ENCODE measurements at regions not wholly inside any gene's neighbourhood (a gene's known extent, or its start where the extent isn't known, plus 50 kb on each side); places are given as distances from the start of the nearest gene placed in this dataset.

DNA sequence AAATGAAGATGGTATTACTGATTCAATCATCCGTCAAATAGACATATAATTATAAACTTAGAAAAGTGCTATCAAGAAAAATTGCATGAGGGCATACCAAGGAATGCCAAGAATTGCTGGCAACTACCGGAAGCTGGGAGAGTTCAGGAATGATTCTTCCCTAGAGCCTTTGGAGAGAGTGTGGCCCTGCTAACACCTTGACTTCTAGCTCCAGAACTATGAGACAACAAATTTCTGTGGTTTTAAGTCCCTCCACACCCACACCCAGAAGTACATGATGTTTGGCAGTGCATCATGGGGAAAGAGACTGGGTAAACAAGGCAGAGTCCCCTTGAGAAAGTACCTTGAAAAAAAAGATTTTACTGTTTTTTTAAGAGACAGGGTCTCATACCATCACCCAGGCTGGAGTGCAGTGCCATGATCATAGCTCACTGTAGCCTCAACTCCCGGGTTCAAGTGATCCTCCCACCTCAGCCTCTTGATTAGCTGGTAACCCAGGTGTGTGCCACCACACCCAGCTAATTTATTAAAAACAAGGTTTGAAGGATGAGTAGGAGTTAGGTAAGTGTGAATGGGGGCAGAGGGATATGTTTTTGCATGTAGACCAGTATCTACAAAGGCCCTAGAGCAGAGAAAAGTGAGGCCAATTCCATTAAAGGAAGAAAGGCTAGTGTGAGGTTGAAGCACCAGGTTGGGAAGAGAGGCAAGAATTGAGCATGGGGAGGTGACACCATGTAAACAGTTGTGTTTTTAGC is 53.1 kb downstream of the GSX2 start:
- no peak for DNase-seq
- peaks cover 4% of the 10 kb centered on the region for H3K27me3 ChIP-seq (ENCODE audit: insufficient read depth, low read length, poor library complexity, severe bottlenecking)
- no peaks in the 10 kb centered on the region for H3K36me3 ChIP-seq (ENCODE audit: insufficient read depth, low read length)
- peaks cover 0 to 5% (median under 1%) of the 10 kb centered on the region in 5 donors for H3K9me3 Mint-ChIP-seq
- peaks cover 1 to 48% of the 10 kb centered on the region in 2 donors for H3K27me3 Mint-ChIP-seq
- no peak overlapping the region for H3K27ac Mint-ChIP-seq
- H3K36me3 Mint-ChIP-seq = peaks cover 0 to 4% (median 0%) of the 10 kb centered on the region in 3 donors
- H3K4me3 Mint-ChIP-seq = no peak overlapping the region
- ChIA-PET CTCF (no interaction called here), POLR2A (no interaction called here)
- no peak overlapping the region for H3K4me3 ChIP-seq (ENCODE audit: low read length)
- H3K9me3 ChIP-seq (ENCODE audit: low read length) = no peaks in the 10 kb centered on the region
- peaks cover 0 to 3% (median 0%) of the 10 kb centered on the region in 3 donors for H3K4me1 Mint-ChIP-seq
- no peak overlapping the region for H3K27ac ChIP-seq (ENCODE audit: low read depth, low read length)
- no peaks in the 10 kb centered on the region for H3K4me1 ChIP-seq (ENCODE audit: insufficient read depth, low read length)

GRCh38 chr4:54155936-54156335 is 56.0 kb downstream of the GSX2 start:
- Histone ChIP-seq H3K27ac (ENCODE audit: low read depth, low read length) (no peak overlapping the region), H3K36me3 (ENCODE audit: insufficient read depth, low read length) (no peaks in the 10 kb centered on the region), H3K4me1 (ENCODE audit: insufficient read depth, low read length) (no peaks in the 10 kb centered on the region), H3K27me3 (ENCODE audit: insufficient read depth, low read length, poor library complexity, severe bottlenecking) (no peaks in the 10 kb centered on the region), H3K9me3 (ENCODE audit: low read length) (no peaks in the 10 kb centered on the region), H3K4me3 (ENCODE audit: low read length) (no peak overlapping the region)
- H3K36me3 Mint-ChIP-seq = peaks cover 0 to 4% (median 0%) of the 10 kb centered on the region in 3 donors
- ChIA-PET CTCF (no interaction called here), POLR2A (no interaction called here)
- peaks cover 5 to 26% of the 10 kb centered on the region in 2 donors for H3K27me3 Mint-ChIP-seq
- H3K4me3 Mint-ChIP-seq = no peak overlapping the region
- H3K9me3 Mint-ChIP-seq = peaks cover 2 to 9% (median 4%) of the 10 kb centered on the region in 5 donors
- DNase-seq = no peak
- no peak overlapping the region for H3K27ac Mint-ChIP-seq
- no peaks in the 10 kb centered on the region for H3K4me1 Mint-ChIP-seq

DNA sequence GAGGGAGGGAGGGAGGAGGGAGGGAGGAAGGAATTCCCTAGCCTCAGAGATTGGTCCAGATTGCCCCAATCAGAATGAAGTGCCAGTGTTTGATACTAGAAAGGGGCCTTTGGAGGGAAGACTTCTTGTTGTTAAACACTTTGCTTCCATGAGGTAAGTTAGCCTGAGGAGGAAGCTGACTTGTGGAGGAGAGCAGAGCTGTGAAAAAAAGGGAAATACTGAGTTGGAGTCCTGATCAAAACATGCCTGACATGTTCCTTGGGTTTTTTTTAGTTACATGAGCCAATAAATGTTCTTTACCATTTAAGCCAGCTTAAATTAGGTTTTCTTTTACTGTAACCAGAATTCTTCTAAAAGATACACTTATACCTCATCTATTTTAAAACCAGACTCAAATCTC is 57.6 kb downstream of the GSX2 start:
- Mint-ChIP-seq H3K4me1 (no peaks in the 10 kb centered on the region), H3K27ac (no peak overlapping the region), H3K4me3 (no peak overlapping the region), H3K36me3 (peaks cover 0 to 4% (median 0%) of the 10 kb centered on the region in 3 donors), H3K27me3 (peaks cover 5 to 9% of the 10 kb centered on the region in 2 donors), H3K9me3 (peaks cover 3 to 13% (median 6%) of the 10 kb centered on the region in 5 donors)
- CTCF ChIA-PET = no interaction called here
- H3K4me1 ChIP-seq (ENCODE audit: insufficient read depth, low read length) = no peaks in the 10 kb centered on the region
- POLR2A ChIA-PET = no interaction called here
- H3K27me3 ChIP-seq (ENCODE audit: insufficient read depth, low read length, poor library complexity, severe bottlenecking) = no peaks in the 10 kb centered on the region
- H3K27ac ChIP-seq (ENCODE audit: low read depth, low read length) = no peak overlapping the region
- no peak for DNase-seq
- H3K4me3 ChIP-seq (ENCODE audit: low read length) = no peak overlapping the region
- H3K9me3 ChIP-seq (ENCODE audit: low read length) = no peaks in the 10 kb centered on the region
- H3K36me3 ChIP-seq (ENCODE audit: insufficient read depth, low read length) = no peaks in the 10 kb centered on the region

- H3K4me3 Mint-ChIP-seq = no peak overlapping the region
- H3K36me3 Mint-ChIP-seq = peaks cover 0 to 4% (median 0%) of the 10 kb centered on the region in 3 donors
- peaks cover 6 to 14% of the 10 kb centered on the region in 2 donors for H3K27me3 Mint-ChIP-seq
- no peaks in the 10 kb centered on the region for H3K4me1 ChIP-seq (ENCODE audit: insufficient read depth, low read length)
- H3K27ac Mint-ChIP-seq = no peak overlapping the region
- DNase-seq = no peak
- H3K4me3 ChIP-seq (ENCODE audit: low read length) = no peak overlapping the region
- no peaks in the 10 kb centered on the region for H3K9me3 ChIP-seq (ENCODE audit: low read length)
- H3K4me1 Mint-ChIP-seq = no peaks in the 10 kb centered on the region
- ChIA-PET CTCF (no interaction called here), POLR2A (no interaction called here)
- no peaks in the 10 kb centered on the region for H3K36me3 ChIP-seq (ENCODE audit: insufficient read depth, low read length)
- peaks cover 3 to 13% (median 6%) of the 10 kb centered on the region in 5 donors for H3K9me3 Mint-ChIP-seq
- H3K27me3 ChIP-seq (ENCODE audit: insufficient read depth, low read length, poor library complexity, severe bottlenecking) = no peaks in the 10 kb centered on the region
- no peak overlapping the region for H3K27ac ChIP-seq (ENCODE audit: low read depth, low read length)
Observed at GRCh38 chr4:54159543-54159942, 59.6 kb downstream of the GSX2 start.

DNA sequence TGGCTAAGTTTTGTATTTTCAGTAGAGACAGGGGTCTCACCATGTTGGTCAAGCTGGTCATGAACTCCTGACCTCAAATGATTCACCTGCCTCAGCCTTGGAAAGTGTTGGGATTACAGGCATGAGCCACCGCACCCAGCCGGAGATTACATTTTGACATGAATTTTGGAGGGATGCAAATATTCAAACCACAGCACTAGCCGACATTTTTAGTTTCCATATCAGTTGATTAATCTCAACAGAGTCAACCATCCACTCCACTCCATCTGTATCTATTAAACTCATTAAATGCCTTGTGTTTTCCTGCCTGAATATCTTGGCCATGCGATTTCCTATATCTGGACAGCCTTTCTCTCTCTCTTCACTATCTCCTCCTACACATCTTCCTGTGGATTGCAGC is 64.1 kb upstream of the PDGFRA start:
- Histone ChIP-seq H3K9me3 (ENCODE audit: low read length) (no peaks in the 10 kb centered on the region), H3K27ac (ENCODE audit: low read depth, low read length) (no peak overlapping the region), H3K27me3 (ENCODE audit: insufficient read depth, low read length, poor library complexity, severe bottlenecking) (no peaks in the 10 kb centered on the region), H3K4me3 (ENCODE audit: low read length) (no peak overlapping the region), H3K4me1 (ENCODE audit: insufficient read depth, low read length) (no peaks in the 10 kb centered on the region), H3K36me3 (ENCODE audit: insufficient read depth, low read length) (no peaks in the 10 kb centered on the region)
- Mint-ChIP-seq H3K27me3 (peaks cover 10 to 24% of the 10 kb centered on the region in 2 donors), H3K9me3 (peaks cover 0 to 9% (median 3%) of the 10 kb centered on the region in 5 donors), H3K36me3 (no peaks in the 10 kb centered on the region), H3K27ac (no peak overlapping the region), H3K4me3 (no peak overlapping the region), H3K4me1 (no peaks in the 10 kb centered on the region)
- DNase-seq = no peak
- ChIA-PET POLR2A (no interaction called here), CTCF (no interaction called here)

DNA sequence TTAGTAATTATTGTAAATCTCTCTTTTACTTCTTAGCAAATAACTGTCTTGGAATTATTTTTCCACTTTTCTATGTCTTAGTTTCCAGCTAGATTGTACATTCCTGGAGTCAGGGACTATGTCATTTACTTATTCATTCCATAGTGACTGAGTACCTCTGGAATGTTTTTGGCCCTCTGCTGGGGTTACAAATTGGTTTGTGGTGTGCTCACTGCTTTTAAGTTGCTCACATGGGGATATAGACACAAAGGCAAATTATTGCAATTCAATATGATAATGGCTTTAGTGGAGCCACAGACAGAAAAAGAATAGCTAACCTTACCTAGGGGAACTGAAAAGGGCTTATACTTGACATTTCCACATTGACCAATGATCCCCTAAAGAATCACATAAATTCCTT is 63.7 kb upstream of the PDGFRA start:
- Mint-ChIP-seq H3K9me3 (peaks cover 0 to 8% (median 3%) of the 10 kb centered on the region in 5 donors), H3K4me3 (no peak overlapping the region), H3K27me3 (peaks cover 13 to 28% of the 10 kb centered on the region in 2 donors), H3K36me3 (no peaks in the 10 kb centered on the region), H3K4me1 (no peaks in the 10 kb centered on the region), H3K27ac (no peak overlapping the region)
- Histone ChIP-seq H3K4me1 (ENCODE audit: insufficient read depth, low read length) (no peaks in the 10 kb centered on the region), H3K9me3 (ENCODE audit: low read length) (no peaks in the 10 kb centered on the region), H3K27me3 (ENCODE audit: insufficient read depth, low read length, poor library complexity, severe bottlenecking) (no peaks in the 10 kb centered on the region), H3K36me3 (ENCODE audit: insufficient read depth, low read length) (no peaks in the 10 kb centered on the region), H3K27ac (ENCODE audit: low read depth, low read length) (no peak overlapping the region), H3K4me3 (ENCODE audit: low read length) (no peak overlapping the region)
- no peak for DNase-seq
- ChIA-PET CTCF (no interaction called here), POLR2A (no interaction called here)

DNA sequence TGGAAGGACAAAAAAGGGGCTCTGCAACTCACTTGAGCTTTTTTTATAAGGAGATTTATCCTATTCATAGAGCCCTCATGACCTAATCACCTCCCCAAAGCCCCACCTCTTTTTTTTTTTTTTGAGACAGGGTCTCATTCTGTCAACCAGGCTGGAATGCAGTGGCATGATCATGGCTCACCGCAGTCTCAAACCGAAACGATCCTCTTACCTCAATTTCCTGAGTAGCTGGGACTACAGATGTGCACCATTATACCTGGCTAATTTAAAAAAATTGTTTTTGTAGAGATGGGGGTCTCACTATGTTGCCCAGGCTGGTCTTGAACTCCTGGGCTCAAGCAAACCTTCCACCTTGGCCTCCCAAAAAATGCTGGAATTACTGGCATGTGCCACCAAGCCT is 61.6 kb upstream of the PDGFRA start:
- Histone ChIP-seq H3K9me3 (ENCODE audit: low read length) (no peaks in the 10 kb centered on the region), H3K27ac (ENCODE audit: low read depth, low read length) (no peak overlapping the region), H3K4me1 (ENCODE audit: insufficient read depth, low read length) (no peaks in the 10 kb centered on the region), H3K27me3 (ENCODE audit: insufficient read depth, low read length, poor library complexity, severe bottlenecking) (no peaks in the 10 kb centered on the region), H3K4me3 (ENCODE audit: low read length) (no peak overlapping the region), H3K36me3 (ENCODE audit: insufficient read depth, low read length) (no peaks in the 10 kb centered on the region)
- Mint-ChIP-seq H3K9me3 (no peaks in the 10 kb centered on the region), H3K36me3 (no peaks in the 10 kb centered on the region), H3K4me1 (no peaks in the 10 kb centered on the region), H3K4me3 (no peak overlapping the region), H3K27ac (no peak overlapping the region), H3K27me3 (peaks cover 17 to 37% of the 10 kb centered on the region in 2 donors)
- POLR2A ChIA-PET = no interaction called here
- CTCF ChIA-PET = no interaction called here
- no peak for DNase-seq

- CTCF ChIA-PET = no interaction called here
- no peak overlapping the region for H3K27ac ChIP-seq (ENCODE audit: low read depth, low read length)
- no peak overlapping the region for H3K27ac Mint-ChIP-seq
- H3K9me3 Mint-ChIP-seq = no peaks in the 10 kb centered on the region
- H3K4me1 Mint-ChIP-seq = no peaks in the 10 kb centered on the region
- H3K36me3 Mint-ChIP-seq = no peaks in the 10 kb centered on the region
- no peaks in the 10 kb centered on the region for H3K9me3 ChIP-seq (ENCODE audit: low read length)
- POLR2A ChIA-PET = no interaction called here
- no peaks in the 10 kb centered on the region for H3K4me1 ChIP-seq (ENCODE audit: insufficient read depth, low read length)
- no peak for DNase-seq
- H3K4me3 Mint-ChIP-seq = no peak overlapping the region
- H3K36me3 ChIP-seq (ENCODE audit: insufficient read depth, low read length) = no peaks in the 10 kb centered on the region
- H3K27me3 ChIP-seq (ENCODE audit: insufficient read depth, low read length, poor library complexity, severe bottlenecking) = no peaks in the 10 kb centered on the region
- H3K27me3 Mint-ChIP-seq = peaks cover 15 to 38% of the 10 kb centered on the region in 2 donors
- H3K4me3 ChIP-seq (ENCODE audit: low read length) = no peak overlapping the region
Observed at GRCh38 chr4:54169176-54169575, 59.9 kb upstream of the PDGFRA start.
